GM13976 (cell line): ENCODE measurements at regions not wholly inside any gene's neighbourhood (a gene's known extent, or its start where the extent isn't known, plus 50 kb on each side); places are given as distances from the start of the nearest gene placed in this dataset.

ENCODE experiments used
- DNase-seq: peaks from one replicate; pipeline ENCODE4 v3.0.0; 2012; ENCODE audit warnings: low spot score
- in situ Hi-C: fragments of 300-500 bp; cut with MboI; formaldehyde crosslinking; loops from one replicate; pipeline ENCODE4 v1.12.0; 2022; ENCODE audit warnings: low sequenced_read_pairs, mixed read lengths, inconsistent platforms; ENCODE audit not compliant: unreplicated experiment
- TF ChIP-seq, protein P1 (sequence below): IDR thresholded peaks from 2 replicates; pipeline ENCODE4 v1.5.1; 2012; ENCODE audit warnings: borderline replicate concordance, mild to moderate bottlenecking; ENCODE audit not compliant: insufficient read depth; ENCODE audit errors: extremely low read depth, missing control alignments, control extremely low read depth

DNA sequence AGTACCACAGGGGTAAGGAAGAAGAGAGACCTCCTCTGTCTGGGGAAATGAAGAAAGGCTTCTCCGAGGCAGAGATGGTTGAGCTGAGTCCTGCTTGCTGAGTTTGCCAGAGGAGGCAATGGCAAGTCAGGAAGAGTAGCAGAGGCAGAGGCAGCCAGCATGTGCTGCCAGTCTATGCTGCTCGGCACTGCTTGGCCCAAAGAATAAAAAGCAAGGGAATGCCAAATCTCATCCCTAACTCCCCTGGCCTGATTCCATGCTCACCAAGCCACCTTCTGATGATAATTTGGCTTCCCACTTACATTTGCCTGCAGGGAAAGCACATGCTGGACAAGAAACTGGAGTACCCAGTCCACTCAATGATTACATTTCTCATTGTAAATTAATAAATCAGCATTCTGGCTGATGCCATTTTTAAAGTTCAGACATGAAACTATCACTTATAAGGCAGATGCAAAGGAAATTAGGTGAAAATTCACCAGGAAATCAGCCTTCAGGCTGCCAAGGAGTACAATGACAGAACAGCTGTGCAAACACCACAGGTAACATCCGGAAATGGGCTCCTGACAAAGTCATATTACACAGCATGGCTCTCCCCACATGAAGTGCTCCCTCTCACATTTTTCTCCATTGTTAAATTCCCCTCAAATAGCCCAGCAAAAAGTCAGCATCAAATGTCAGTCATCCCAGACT is 245.9 kb downstream of the MTERF1 start:
- DNase-seq: no peak
- TF ChIP-seq, protein P1, sequence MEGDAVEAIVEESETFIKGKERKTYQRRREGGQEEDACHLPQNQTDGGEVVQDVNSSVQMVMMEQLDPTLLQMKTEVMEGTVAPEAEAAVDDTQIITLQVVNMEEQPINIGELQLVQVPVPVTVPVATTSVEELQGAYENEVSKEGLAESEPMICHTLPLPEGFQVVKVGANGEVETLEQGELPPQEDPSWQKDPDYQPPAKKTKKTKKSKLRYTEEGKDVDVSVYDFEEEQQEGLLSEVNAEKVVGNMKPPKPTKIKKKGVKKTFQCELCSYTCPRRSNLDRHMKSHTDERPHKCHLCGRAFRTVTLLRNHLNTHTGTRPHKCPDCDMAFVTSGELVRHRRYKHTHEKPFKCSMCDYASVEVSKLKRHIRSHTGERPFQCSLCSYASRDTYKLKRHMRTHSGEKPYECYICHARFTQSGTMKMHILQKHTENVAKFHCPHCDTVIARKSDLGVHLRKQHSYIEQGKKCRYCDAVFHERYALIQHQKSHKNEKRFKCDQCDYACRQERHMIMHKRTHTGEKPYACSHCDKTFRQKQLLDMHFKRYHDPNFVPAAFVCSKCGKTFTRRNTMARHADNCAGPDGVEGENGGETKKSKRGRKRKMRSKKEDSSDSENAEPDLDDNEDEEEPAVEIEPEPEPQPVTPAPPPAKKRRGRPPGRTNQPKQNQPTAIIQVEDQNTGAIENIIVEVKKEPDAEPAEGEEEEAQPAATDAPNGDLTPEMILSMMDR: no peak
- in situ Hi-C loops: loop anchor here (25.0 kb wide), 1 partner anchor 547 kb away; no protein-coding TSS in a partner anchor

- in situ Hi-C loops: loop anchor here (25.0 kb wide), 1 partner anchor 549 kb away; no protein-coding TSS in a partner anchor
- no peak for DNase-seq
- TF ChIP-seq, protein P1: peak; percentile 48
These were observed 244.3 kb downstream of the MTERF1 start for GRCh38 chr7:91636129-91636724.

DNA sequence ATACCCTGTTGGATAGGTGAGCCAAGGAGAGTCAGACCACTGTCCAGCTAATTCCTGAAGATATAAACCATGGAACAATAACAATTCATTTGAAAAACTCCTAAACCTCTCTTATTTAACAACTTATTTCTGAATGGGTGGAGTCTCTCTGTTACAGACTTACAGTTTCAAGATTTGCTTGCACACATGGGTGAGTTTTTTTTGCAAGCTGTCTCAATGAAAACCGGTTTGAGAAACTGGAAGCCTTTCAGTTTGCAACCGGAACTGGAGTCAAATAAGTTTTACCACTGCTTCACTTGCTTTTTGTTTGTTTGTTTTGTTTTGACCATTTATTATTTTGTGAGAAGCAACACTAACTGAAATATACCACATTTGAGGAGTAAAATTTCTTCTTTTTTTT is 243.8 kb downstream of the MTERF1 start:
- TF ChIP-seq, protein P1: no peak
- in situ Hi-C loops: loop anchor here (25.0 kb wide), 1 partner anchor 549 kb away; no protein-coding TSS in a partner anchor
- DNase-seq: no peak

- TF ChIP-seq, protein P1: no peak
- in situ Hi-C loops: loop anchor here (25.0 kb wide), 1 partner anchor 557 kb away; no protein-coding TSS in a partner anchor
- DNase-seq: no peak
These were observed 236.2 kb downstream of the MTERF1 start for GRCh38 chr7:91644256-91644655.

DNA sequence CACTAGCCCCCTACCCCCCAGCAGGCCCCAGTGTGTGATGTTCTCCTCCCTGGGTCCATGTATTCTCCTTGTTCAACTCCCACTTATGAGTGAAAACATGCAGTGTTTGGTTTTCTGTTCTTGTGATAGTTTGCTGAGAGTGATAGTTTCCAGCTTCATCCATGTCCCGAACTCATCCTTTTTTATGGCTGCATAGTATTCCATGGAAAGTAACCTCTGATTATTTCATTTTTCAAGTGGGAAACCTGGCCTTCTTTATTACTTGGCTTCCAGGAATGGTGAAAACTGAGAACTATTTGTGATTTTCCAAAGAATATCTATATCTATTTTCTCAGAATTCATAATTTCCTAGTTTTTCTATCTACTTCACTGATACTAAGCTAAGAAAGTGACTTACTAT is 235.0 kb downstream of the MTERF1 start:
- TF ChIP-seq, protein P1: no peak
- in situ Hi-C loops: loop anchor here (25.0 kb wide), 1 partner anchor 558 kb away; no protein-coding TSS in a partner anchor
- DNase-seq: no peak

DNA sequence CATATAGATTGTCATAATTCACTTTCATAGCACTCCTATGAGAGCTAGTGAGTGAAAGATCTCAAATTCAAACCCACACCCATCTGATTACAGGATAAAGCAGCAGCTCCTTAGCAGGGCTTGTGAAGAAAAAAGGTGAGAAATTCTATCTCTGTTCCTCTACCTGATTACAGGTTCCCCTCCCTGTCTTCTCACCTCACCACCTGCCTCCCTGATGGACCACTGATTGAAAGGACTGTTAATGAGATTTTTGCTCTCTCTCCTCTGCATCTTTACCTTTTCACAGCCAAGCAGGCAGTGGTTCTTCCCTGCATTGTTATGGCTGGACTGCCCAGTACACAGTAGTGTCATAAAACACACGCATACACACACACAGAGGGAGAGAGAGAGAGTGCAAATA is 228.5 kb downstream of the MTERF1 start:
- no peak for DNase-seq
- TF ChIP-seq, protein P1: no peak
- in situ Hi-C loops: no loop called here

DNA sequence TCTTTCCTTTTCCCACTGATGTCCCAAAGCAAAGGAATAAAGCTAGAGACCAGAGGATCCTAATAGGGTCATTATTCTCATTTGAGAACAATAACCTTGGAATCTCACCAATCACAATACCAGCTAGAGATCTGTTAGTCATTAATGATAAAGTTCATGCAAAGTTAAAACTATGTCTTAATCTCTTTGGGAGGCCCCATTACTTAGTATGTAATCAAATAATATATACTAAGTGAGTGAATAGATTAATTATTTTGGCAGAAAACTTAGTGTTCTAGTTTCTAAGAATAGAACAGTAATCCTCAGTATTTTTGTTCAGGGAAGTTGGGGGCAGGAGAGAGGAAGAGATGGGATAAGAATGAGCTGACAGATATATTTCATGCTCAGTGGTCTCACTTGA is 227.2 kb downstream of the MTERF1 start:
- in situ Hi-C loops: no loop called here
- DNase-seq: no peak
- TF ChIP-seq, protein P1: no peak
